Gastroesophageal sphincter (tissue), 3 donors: ENCODE measurements at regions not wholly inside any gene's neighbourhood (a gene's known extent, or its start where the extent isn't known, plus 50 kb on each side); places are given as distances from the start of the nearest gene placed in this dataset.

ENCODE experiments used
- CTCF ChIP-seq, 4 experiments: fragments of 200-600 bp in 2 of 4; fragments of 450-650 bp in 2 of 4; sonication (generic) in 1 of 4; IDR thresholded peaks; one replicate each; pipeline ENCODE4 v1.5.1; 2017 to 2019; ENCODE audit warnings: antibody characterized with exemption in 4 of 4, mild to moderate bottlenecking in 2 of 4, moderate library complexity in 2 of 4
- EP300 ChIP-seq: sonication (generic); formaldehyde crosslinking; IDR thresholded peaks from one replicate; pipeline ENCODE4 v1.6.1; 2017; ENCODE audit warnings: antibody characterized with exemption, mild to moderate bottlenecking
- POLR2A ChIP-seq, 2 donors: fragments of 450-650 bp; IDR thresholded peaks; one replicate each; pipeline ENCODE4 v1.6.1; 2017; ENCODE audit warnings: antibody characterized with exemption in 2 of 2, mild to moderate bottlenecking in 2 of 2, moderate library complexity in 1 of 2
- POLR2AphosphoS5 ChIP-seq: sonication (generic); formaldehyde crosslinking; IDR thresholded peaks from one replicate; pipeline ENCODE4 v1.6.1; 2017; ENCODE audit warnings: antibody characterized with exemption

- no peak for TF ChIP-seq CTCF (IDR thresholded peaks at IDR 0.05)
- TF ChIP-seq POLR2AphosphoS5: no peak
- no peak for TF ChIP-seq POLR2A (IDR thresholded peaks at IDR 0.05)
- no peak for TF ChIP-seq EP300
Measured at GRCh38 chr2:236816197-236817170, 246.9 kb downstream of the ACKR3 start.
